ENCODE measurements at regions not wholly inside any gene's neighbourhood (a gene's known extent, or its start where the extent isn't known, plus 50 kb on each side); places are given as distances from the start of the nearest gene placed in this dataset.

GRCh38 chr11:116244889-116245288 is 527.9 kb downstream of the BUD13 start:
- CTCF ChIA-PET, result no interaction called here
- no peaks in the 10 kb centered on the region for H3K36me3 ChIP-seq (ENCODE audit: control insufficient read depth, insufficient read depth, low read length)
- intact Hi-C loops (cut with micrococcal nuclease; ENCODE audit: unreplicated experiment) (no loop called here), in situ Hi-C loops (cut with HindIII; ENCODE audit: low pct_unique_long_range_greater_than_20kb, low sequenced_read_pairs) (no loop called here)
- POLR2A ChIA-PET, result no interaction called here
- no TSS peak for BruUV-seq (replicated peaks)
- H3K9me3 ChIP-seq (ENCODE audit: control insufficient read depth, insufficient read depth, low read depth, low read length), result no peaks in the 10 kb centered on the region
- ATAC-seq (no peak), DNase-seq (ENCODE audit: low read depth, low spot score) (no peak)
- H3K4me1 ChIP-seq (ENCODE audit: control insufficient read depth, insufficient read depth, low read length), result no peaks in the 10 kb centered on the region
- no peak overlapping the region for H3K27ac ChIP-seq (ENCODE audit: low read length)
- H3K4me3 ChIP-seq (ENCODE audit: low read depth in 2 of 2, low read length in 2 of 2), result no peak overlapping the region
- TF ChIP-seq REST (IDR thresholded peaks at IDR 0.05; ENCODE audit: insufficient read depth in 1 of 2, low read depth in 2 of 2, low read length in 1 of 2) (no peak), TCF7L2 (IDR thresholded peaks at IDR 0.05; ENCODE audit: low read depth, low read length) (no peak), SIN3A (IDR thresholded peaks at IDR 0.05; ENCODE audit: borderline replicate concordance, insufficient read depth, low read depth, low read length) (no peak), POLR2AphosphoS5 (IDR thresholded peaks at IDR 0.05; ENCODE audit: low read depth, low read length) (no peak)
- TF ChIP-seq, protein P1, sequence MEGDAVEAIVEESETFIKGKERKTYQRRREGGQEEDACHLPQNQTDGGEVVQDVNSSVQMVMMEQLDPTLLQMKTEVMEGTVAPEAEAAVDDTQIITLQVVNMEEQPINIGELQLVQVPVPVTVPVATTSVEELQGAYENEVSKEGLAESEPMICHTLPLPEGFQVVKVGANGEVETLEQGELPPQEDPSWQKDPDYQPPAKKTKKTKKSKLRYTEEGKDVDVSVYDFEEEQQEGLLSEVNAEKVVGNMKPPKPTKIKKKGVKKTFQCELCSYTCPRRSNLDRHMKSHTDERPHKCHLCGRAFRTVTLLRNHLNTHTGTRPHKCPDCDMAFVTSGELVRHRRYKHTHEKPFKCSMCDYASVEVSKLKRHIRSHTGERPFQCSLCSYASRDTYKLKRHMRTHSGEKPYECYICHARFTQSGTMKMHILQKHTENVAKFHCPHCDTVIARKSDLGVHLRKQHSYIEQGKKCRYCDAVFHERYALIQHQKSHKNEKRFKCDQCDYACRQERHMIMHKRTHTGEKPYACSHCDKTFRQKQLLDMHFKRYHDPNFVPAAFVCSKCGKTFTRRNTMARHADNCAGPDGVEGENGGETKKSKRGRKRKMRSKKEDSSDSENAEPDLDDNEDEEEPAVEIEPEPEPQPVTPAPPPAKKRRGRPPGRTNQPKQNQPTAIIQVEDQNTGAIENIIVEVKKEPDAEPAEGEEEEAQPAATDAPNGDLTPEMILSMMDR (IDR thresholded peaks at IDR 0.05), result no peak
- peaks cover 15% of the 10 kb centered on the region for H3K27me3 ChIP-seq (ENCODE audit: control insufficient read depth, insufficient read depth, low read length)

GRCh38 chr11:116244439-116244838 is 528.3 kb downstream of the BUD13 start:
- BruUV-seq (replicated peaks), result no TSS peak

More at GRCh38 chr11:116244439-116244838, 528.3 kb downstream of the BUD13 start:
- H3K4me1 ChIP-seq (ENCODE audit: control insufficient read depth, insufficient read depth, low read length), result no peaks in the 10 kb centered on the region
- DNase-seq (ENCODE audit: low read depth, low spot score) (no peak), ATAC-seq (no peak)
- no peak overlapping the region for H3K27ac ChIP-seq (ENCODE audit: low read length)
- ChIA-PET POLR2A (no interaction called here), CTCF (no interaction called here)
- H3K27me3 ChIP-seq (ENCODE audit: control insufficient read depth, insufficient read depth, low read length), result peaks cover 11% of the 10 kb centered on the region
- no peak overlapping the region for H3K4me3 ChIP-seq (ENCODE audit: low read depth in 2 of 2, low read length in 2 of 2)
- no peak for TF ChIP-seq TCF7L2 (IDR thresholded peaks at IDR 0.05; ENCODE audit: low read depth, low read length)
- TF ChIP-seq SIN3A (IDR thresholded peaks at IDR 0.05; ENCODE audit: borderline replicate concordance, insufficient read depth, low read depth, low read length), result no peak
- TF ChIP-seq REST (IDR thresholded peaks at IDR 0.05; ENCODE audit: insufficient read depth in 1 of 2, low read depth in 2 of 2, low read length in 1 of 2), result no peak
- TF ChIP-seq, protein P1 (IDR thresholded peaks at IDR 0.05), result no peak
- TF ChIP-seq POLR2AphosphoS5 (IDR thresholded peaks at IDR 0.05; ENCODE audit: low read depth, low read length), result no peak
- intact Hi-C loops (cut with micrococcal nuclease; ENCODE audit: unreplicated experiment), result no loop called here
- H3K9me3 ChIP-seq (ENCODE audit: control insufficient read depth, insufficient read depth, low read depth, low read length), result no peaks in the 10 kb centered on the region
- no peaks in the 10 kb centered on the region for H3K36me3 ChIP-seq (ENCODE audit: control insufficient read depth, insufficient read depth, low read length)
- in situ Hi-C loops (cut with HindIII; ENCODE audit: low pct_unique_long_range_greater_than_20kb, low sequenced_read_pairs), result no loop called here
